ENCODE measurements at regions not wholly inside any gene's neighbourhood (a gene's known extent, or its start where the extent isn't known, plus 50 kb on each side); places are given as distances from the start of the nearest gene placed in this dataset.

GRCh38 chr6:79427721-79428120 lies 109.5 kb downstream of the LCA5 start:
- intact Hi-C loops (cut with micrococcal nuclease) (no loop called here), in situ Hi-C loops (cut with MboI) (no loop called here)
- H4K20me1 ChIP-seq (replicated peaks; ENCODE audit: control insufficient read depth, insufficient read depth, low read length) = no peaks in the 10 kb centered on the region
- H2AFZ ChIP-seq (ENCODE audit: low read depth, low read length) = no peak overlapping the region
- H3K9me3 ChIP-seq (replicated peaks; ENCODE audit: control insufficient read depth, insufficient read depth, low read depth, low read length) = no peaks in the 10 kb centered on the region
- H3K27me3 ChIP-seq (ENCODE audit: control insufficient read depth in 2 of 2, insufficient read depth in 2 of 2, low read length in 2 of 2) = peaks cover 2 to 7% of the 10 kb centered on the region in 2 experiments; a peak in 2 of 5 replicates
- no peaks in the 10 kb centered on the region for H3K9me1 ChIP-seq (ENCODE audit: control insufficient read depth, insufficient read depth, low read length)
- H3K4me2 ChIP-seq (ENCODE audit: insufficient read depth, low read length) = no peak overlapping the region
- no peaks in the 10 kb centered on the region for H3K36me3 ChIP-seq (ENCODE audit: control insufficient read depth, insufficient read depth, low read length)
- DNase-seq (ENCODE audit: extremely low read depth in 1 of 4, low spot score in 3 of 4) = no peak
- no peaks in the 10 kb centered on the region for H3K4me1 ChIP-seq (replicated peaks in 1 of 2; ENCODE audit: control insufficient read depth in 2 of 2, insufficient read depth in 2 of 2, low read length in 2 of 2)
- POLR2A ChIA-PET = interaction anchor here (1.8 kb wide), 1 partner anchor 21 kb away, joined by 4 read pairs; no protein-coding TSS in a partner anchor
- no peak overlapping the region for H3K9ac ChIP-seq (ENCODE audit: insufficient read depth in 1 of 2, low read depth in 2 of 2, low read length in 2 of 2)
- 0% methylated on average over 2 of the region's 2 CpGs for WGBS (ENCODE audit: insufficient coverage, low coverage, missing lambda C conversion rate)
- ATAC-seq = no peak
- H3K4me3 ChIP-seq = no peak overlapping the region
- TF ChIP-seq BRF1 (IDR thresholded peaks at IDR 0.05; ENCODE audit: borderline replicate concordance, extremely low read depth, insufficient read length) (no peak), POLR2AphosphoS2 (IDR thresholded peaks at IDR 0.05; ENCODE audit: low read length) (no peak), U2AF2 (optimal IDR thresholded peaks at IDR 0.05; ENCODE audit: low read depth, low read length) (no peak), CTCFL (IDR thresholded peaks at IDR 0.05; ENCODE audit: borderline replicate concordance, insufficient read depth, low read depth, low read length, poor library complexity, severe bottlenecking) (no peak), FOXA1 (IDR thresholded peaks at IDR 0.05; ENCODE audit: borderline replicate concordance) (no peak), SMARCC2 (IDR thresholded peaks at IDR 0.05; ENCODE audit: low read depth) (no peak), EWSR1 (IDR thresholded peaks at IDR 0.05; ENCODE audit: borderline replicate concordance, low read depth, partially characterized antibody) (no peak), SMAD3 (CRISPR knock-in tag; conservative IDR thresholded peaks at IDR 0.05) (no peak), TEAD1 (CRISPR knock-in tag; IDR thresholded peaks at IDR 0.05) (no peak), MITF (IDR thresholded peaks at IDR 0.05) (no peak)
- TF ChIP-seq, protein P1, sequence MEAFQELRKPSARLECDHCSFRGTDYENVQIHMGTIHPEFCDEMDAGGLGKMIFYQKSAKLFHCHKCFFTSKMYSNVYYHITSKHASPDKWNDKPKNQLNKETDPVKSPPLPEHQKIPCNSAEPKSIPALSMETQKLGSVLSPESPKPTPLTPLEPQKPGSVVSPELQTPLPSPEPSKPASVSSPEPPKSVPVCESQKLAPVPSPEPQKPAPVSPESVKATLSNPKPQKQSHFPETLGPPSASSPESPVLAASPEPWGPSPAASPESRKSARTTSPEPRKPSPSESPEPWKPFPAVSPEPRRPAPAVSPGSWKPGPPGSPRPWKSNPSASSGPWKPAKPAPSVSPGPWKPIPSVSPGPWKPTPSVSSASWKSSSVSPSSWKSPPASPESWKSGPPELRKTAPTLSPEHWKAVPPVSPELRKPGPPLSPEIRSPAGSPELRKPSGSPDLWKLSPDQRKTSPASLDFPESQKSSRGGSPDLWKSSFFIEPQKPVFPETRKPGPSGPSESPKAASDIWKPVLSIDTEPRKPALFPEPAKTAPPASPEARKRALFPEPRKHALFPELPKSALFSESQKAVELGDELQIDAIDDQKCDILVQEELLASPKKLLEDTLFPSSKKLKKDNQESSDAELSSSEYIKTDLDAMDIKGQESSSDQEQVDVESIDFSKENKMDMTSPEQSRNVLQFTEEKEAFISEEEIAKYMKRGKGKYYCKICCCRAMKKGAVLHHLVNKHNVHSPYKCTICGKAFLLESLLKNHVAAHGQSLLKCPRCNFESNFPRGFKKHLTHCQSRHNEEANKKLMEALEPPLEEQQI (IDR thresholded peaks at IDR 0.05) = no peak
- no peak overlapping the region for H3K27ac ChIP-seq (ENCODE audit: extremely low read depth, low read depth, low read length)
- CTCF ChIA-PET (ENCODE audit: low intra/inter-chr PET ratio) = no interaction called here
- no TSS peak for BruUV-seq (replicated peaks)
- FAIRE-seq = no peak
- no peaks in the 10 kb centered on the region for H3K79me2 ChIP-seq (ENCODE audit: control insufficient read depth, insufficient read depth, low read length)

All from K562 (cell line).